ENCODE measurements at regions not wholly inside any gene's neighbourhood (a gene's known extent, or its start where the extent isn't known, plus 50 kb on each side); places are given as distances from the start of the nearest gene placed in this dataset.
A peak's percentile ranks its signal among the peaks of the same experiment; 100 is the strongest.

- no peak overlapping the region for H2BK15ac ChIP-seq (ENCODE audit: low read length)
- no peak overlapping the region for H2AFZ ChIP-seq (ENCODE audit: low read length)
- H2AK5ac ChIP-seq (ENCODE audit: low read depth, low read length) = no peak overlapping the region
- no peaks in the 10 kb centered on the region for H3K79me1 ChIP-seq (ENCODE audit: low read depth, low read length)
- no peak overlapping the region for H3K14ac ChIP-seq (ENCODE audit: low read length)
- no peak overlapping the region for H2BK120ac ChIP-seq (ENCODE audit: low read depth, low read length)
- H3K4me1 ChIP-seq (ENCODE audit: control insufficient read depth in 2 of 2, insufficient read depth in 1 of 2, low read depth in 1 of 2, low read length in 2 of 2) = peaks cover 7 to 16% of the 10 kb centered on the region in 2 donors
- no peak overlapping the region for H2BK5ac ChIP-seq (ENCODE audit: low read length)
- peaks cover 0 to 35% (median 0%) of the 10 kb centered on the region in 3 experiments for H3K27me3 ChIP-seq (ENCODE audit: control insufficient read depth in 3 of 3, insufficient read depth in 3 of 3, low read depth in 1 of 3, low read length in 3 of 3)
- H2BK12ac ChIP-seq (ENCODE audit: low read length) = no peak overlapping the region
- H3K9ac ChIP-seq (ENCODE audit: low read depth, low read length, poor library complexity) = no peak overlapping the region
- no peak overlapping the region for H4K8ac ChIP-seq (ENCODE audit: low read depth, low read length)
- no peak overlapping the region for H3K18ac ChIP-seq (ENCODE audit: low read length)
- H3K27ac ChIP-seq (replicated peaks; ENCODE audit: low read length) = no peak overlapping the region
- H3K4ac ChIP-seq (ENCODE audit: low read length) = no peak overlapping the region
- no peak overlapping the region for H4K91ac ChIP-seq (ENCODE audit: low read depth, low read length, poor library complexity)
- H3K4me2 ChIP-seq (ENCODE audit: insufficient read depth, low read length, poor library complexity, severe bottlenecking) = no peak overlapping the region
- no peaks in the 10 kb centered on the region for H3K9me3 ChIP-seq (replicated peaks in 1 of 2; ENCODE audit: control insufficient read depth in 2 of 2, insufficient read depth in 1 of 2, low read depth in 1 of 2, low read length in 2 of 2)
- H3K36me3 ChIP-seq (replicated peaks in 1 of 2; ENCODE audit: control insufficient read depth in 2 of 2, insufficient read depth in 2 of 2, low read length in 2 of 2) = no peaks in the 10 kb centered on the region
- H3K23ac ChIP-seq (ENCODE audit: low read depth, low read length, poor library complexity) = no peak overlapping the region
- no peak for DNase-seq (ENCODE audit: low spot score)
- no peak overlapping the region for H3K4me3 ChIP-seq (ENCODE audit: low read length in 2 of 2)
- WGBS, 2 donors (ENCODE audit: extremely low coverage in 2 of 2, insufficient read length in 2 of 2, insufficient replicate concordance in 1 of 2) = no CpG with 5 or more reads among the region's 5 CpGs
Observed at GRCh38 chr6:5854899-5855298, 151.8 kb downstream of the NRN1 start.

GRCh38 chr6:5851261-5851757 is 155.4 kb downstream of the NRN1 start:
- peak overlapping the region; percentile 72 for H3K14ac ChIP-seq (ENCODE audit: low read length)
- peak overlapping the region; percentile 100 for H2BK12ac ChIP-seq (ENCODE audit: low read length)
- H3K79me1 ChIP-seq (ENCODE audit: low read depth, low read length) = no peaks in the 10 kb centered on the region
- peak overlapping the region; percentile 79 for H3K9ac ChIP-seq (ENCODE audit: low read depth, low read length, poor library complexity)
- peak overlapping the region; percentile 99 for H3K27ac ChIP-seq (replicated peaks; ENCODE audit: low read length)
- H3K4me3 ChIP-seq (ENCODE audit: low read length in 2 of 2) = peak overlapping the region; percentile 28 to 71
- H3K4ac ChIP-seq (ENCODE audit: low read length) = peak overlapping the region; percentile 97
- no peak overlapping the region for H3K23ac ChIP-seq (ENCODE audit: low read depth, low read length, poor library complexity)
- H2AK5ac ChIP-seq (ENCODE audit: low read depth, low read length) = peak overlapping the region; percentile 86
- peaks cover 0 to 6% of the 10 kb centered on the region in 2 donors for H3K9me3 ChIP-seq (replicated peaks in 1 of 2; ENCODE audit: control insufficient read depth in 2 of 2, insufficient read depth in 1 of 2, low read depth in 1 of 2, low read length in 2 of 2)
- no peak overlapping the region for H2BK15ac ChIP-seq (ENCODE audit: low read length)
- peak overlapping the region; percentile 79 for H2AFZ ChIP-seq (ENCODE audit: low read length)
- H3K18ac ChIP-seq (ENCODE audit: low read length) = peak overlapping the region; percentile 98
- peak overlapping the region; percentile 81 for H3K4me2 ChIP-seq (ENCODE audit: insufficient read depth, low read length, poor library complexity, severe bottlenecking)
- DNase-seq (ENCODE audit: low spot score) = no peak
- H3K36me3 ChIP-seq (replicated peaks in 1 of 2; ENCODE audit: control insufficient read depth in 2 of 2, insufficient read depth in 2 of 2, low read length in 2 of 2) = no peaks in the 10 kb centered on the region
- H4K8ac ChIP-seq (ENCODE audit: low read depth, low read length) = no peak overlapping the region
- peaks cover 7 to 26% of the 10 kb centered on the region in 2 donors for H3K4me1 ChIP-seq (ENCODE audit: control insufficient read depth in 2 of 2, insufficient read depth in 1 of 2, low read depth in 1 of 2, low read length in 2 of 2)
- peak overlapping the region; percentile 98 for H4K91ac ChIP-seq (ENCODE audit: low read depth, low read length, poor library complexity)
- peaks cover 0 to 46% (median 0%) of the 10 kb centered on the region in 3 experiments for H3K27me3 ChIP-seq (ENCODE audit: control insufficient read depth in 3 of 3, insufficient read depth in 3 of 3, low read depth in 1 of 3, low read length in 3 of 3)
- H2BK120ac ChIP-seq (ENCODE audit: low read depth, low read length) = peak overlapping the region; percentile 63
- H2BK5ac ChIP-seq (ENCODE audit: low read length) = peak overlapping the region; percentile 77
- no CpG with 5 or more reads among the region's 34 CpGs for WGBS, 2 donors (ENCODE audit: extremely low coverage in 2 of 2, insufficient read length in 2 of 2, insufficient replicate concordance in 1 of 2)

- Histone ChIP-seq H3K9ac (ENCODE audit: low read depth, low read length, poor library complexity) (peak overlapping the region; percentile 5), H3K14ac (ENCODE audit: low read length) (no peak overlapping the region), H4K8ac (ENCODE audit: low read depth, low read length) (no peak overlapping the region), H2BK15ac (ENCODE audit: low read length) (no peak overlapping the region), H2BK5ac (ENCODE audit: low read length) (peak overlapping the region; percentile 77), H3K4ac (ENCODE audit: low read length) (no peak overlapping the region), H3K27me3 (ENCODE audit: control insufficient read depth in 3 of 3, insufficient read depth in 3 of 3, low read depth in 1 of 3, low read length in 3 of 3) (peaks cover 0 to 43% (median 0%) of the 10 kb centered on the region in 3 experiments), H3K4me1 (ENCODE audit: control insufficient read depth in 2 of 2, insufficient read depth in 1 of 2, low read depth in 1 of 2, low read length in 2 of 2) (peaks cover 7 to 23% of the 10 kb centered on the region in 2 donors), H2AK5ac (ENCODE audit: low read depth, low read length) (peak overlapping the region; percentile 68), H3K18ac (ENCODE audit: low read length) (peak overlapping the region; percentile 98), H3K36me3 (replicated peaks in 1 of 2; ENCODE audit: control insufficient read depth in 2 of 2, insufficient read depth in 2 of 2, low read length in 2 of 2) (no peaks in the 10 kb centered on the region), H4K91ac (ENCODE audit: low read depth, low read length, poor library complexity) (no peak overlapping the region), H2AFZ (ENCODE audit: low read length) (peak overlapping the region; percentile 79), H3K4me2 (ENCODE audit: insufficient read depth, low read length, poor library complexity, severe bottlenecking) (peak overlapping the region; percentile 81), H3K79me1 (ENCODE audit: low read depth, low read length) (no peaks in the 10 kb centered on the region), H3K23ac (ENCODE audit: low read depth, low read length, poor library complexity) (no peak overlapping the region), H3K27ac (replicated peaks; ENCODE audit: low read length) (peak overlapping the region; percentile 99), H2BK12ac (ENCODE audit: low read length) (no peak overlapping the region), H2BK120ac (ENCODE audit: low read depth, low read length) (peak overlapping the region; percentile 47), H3K9me3 (replicated peaks in 1 of 2; ENCODE audit: control insufficient read depth in 2 of 2, insufficient read depth in 1 of 2, low read depth in 1 of 2, low read length in 2 of 2) (peaks cover 0 to 6% of the 10 kb centered on the region in 2 donors), H3K4me3 (ENCODE audit: low read length in 2 of 2) (peak overlapping the region; percentile 11 to 70)
- WGBS, 2 donors (ENCODE audit: extremely low coverage in 2 of 2, insufficient read length in 2 of 2, insufficient replicate concordance in 1 of 2) = no CpG with 5 or more reads among the region's 16 CpGs
- DNase-seq (ENCODE audit: low spot score) = peak; percentile 89
Observed at GRCh38 chr6:5850848-5851255, 155.9 kb downstream of the NRN1 start.

- no peak overlapping the region for H3K4me2 ChIP-seq (ENCODE audit: insufficient read depth, low read length, poor library complexity, severe bottlenecking)
- H3K9me3 ChIP-seq (replicated peaks in 1 of 2; ENCODE audit: control insufficient read depth in 2 of 2, insufficient read depth in 1 of 2, low read depth in 1 of 2, low read length in 2 of 2) = peaks cover 0 to 9% of the 10 kb centered on the region in 2 donors
- no peak overlapping the region for H3K4ac ChIP-seq (ENCODE audit: low read length)
- H4K8ac ChIP-seq (ENCODE audit: low read depth, low read length) = no peak overlapping the region
- H2AFZ ChIP-seq (ENCODE audit: low read length) = no peak overlapping the region
- H2AK5ac ChIP-seq (ENCODE audit: low read depth, low read length) = no peak overlapping the region
- no peaks in the 10 kb centered on the region for H3K36me3 ChIP-seq (replicated peaks in 1 of 2; ENCODE audit: control insufficient read depth in 2 of 2, insufficient read depth in 2 of 2, low read length in 2 of 2)
- H3K4me1 ChIP-seq (ENCODE audit: control insufficient read depth in 2 of 2, insufficient read depth in 1 of 2, low read depth in 1 of 2, low read length in 2 of 2) = peaks cover 7 to 20% of the 10 kb centered on the region in 2 donors
- H3K79me1 ChIP-seq (ENCODE audit: low read depth, low read length) = no peaks in the 10 kb centered on the region
- H2BK12ac ChIP-seq (ENCODE audit: low read length) = no peak overlapping the region
- H2BK120ac ChIP-seq (ENCODE audit: low read depth, low read length) = no peak overlapping the region
- no peak overlapping the region for H2BK15ac ChIP-seq (ENCODE audit: low read length)
- no peak overlapping the region for H3K9ac ChIP-seq (ENCODE audit: low read depth, low read length, poor library complexity)
- H3K27me3 ChIP-seq (ENCODE audit: control insufficient read depth in 3 of 3, insufficient read depth in 3 of 3, low read depth in 1 of 3, low read length in 3 of 3) = peaks cover 0 to 23% (median 0%) of the 10 kb centered on the region in 3 experiments
- no peak overlapping the region for H3K18ac ChIP-seq (ENCODE audit: low read length)
- no CpG with 5 or more reads among the region's 2 CpGs for WGBS, 2 donors (ENCODE audit: extremely low coverage in 2 of 2, insufficient read length in 2 of 2, insufficient replicate concordance in 1 of 2)
- no peak overlapping the region for H3K23ac ChIP-seq (ENCODE audit: low read depth, low read length, poor library complexity)
- H3K14ac ChIP-seq (ENCODE audit: low read length) = no peak overlapping the region
- no peak overlapping the region for H3K27ac ChIP-seq (replicated peaks; ENCODE audit: low read length)
- H4K91ac ChIP-seq (ENCODE audit: low read depth, low read length, poor library complexity) = no peak overlapping the region
- H2BK5ac ChIP-seq (ENCODE audit: low read length) = no peak overlapping the region
- no peak overlapping the region for H3K4me3 ChIP-seq (ENCODE audit: low read length in 2 of 2)
- DNase-seq (ENCODE audit: low spot score) = no peak
Observed at GRCh38 chr6:5846889-5847288, 159.8 kb downstream of the NRN1 start.

All from neuronal stem cell (in vitro differentiated cells).